Erythroblast (primary cell): ENCODE measurements at regions not wholly inside any gene's neighbourhood (a gene's known extent, or its start where the extent isn't known, plus 50 kb on each side); places are given as distances from the start of the nearest gene placed in this dataset.

Experiments used
- GATA1 ChIP-seq: IDR thresholded peaks from 2 replicates; pipeline ENCODE4 v1.6.1; 2011; ENCODE audit warnings: low read depth, mild to moderate bottlenecking, control low read depth, low read length, moderate library complexity
- POLR2A ChIP-seq: IDR thresholded peaks from 2 replicates; pipeline ENCODE4 v1.6.1; 2011; ENCODE audit warnings: mild to moderate bottlenecking, low read length

GRCh38 chr7:53387515-53387914, 352.1 kb downstream of the POM121L12 start:
- TF ChIP-seq POLR2A: no peak
- no peak for TF ChIP-seq GATA1
